ENCODE measurements at regions not wholly inside any gene's neighbourhood (a gene's known extent, or its start where the extent isn't known, plus 50 kb on each side); places are given as distances from the start of the nearest gene placed in this dataset.

GRCh38 chr6:163741342-163741741 lies 326.8 kb downstream of the QKI start:
- Histone ChIP-seq H3K9me3 (no peaks in the 10 kb centered on the region), H3K4me3 (no peak overlapping the region), H3K27ac (no peak overlapping the region), H3K36me3 (no peaks in the 10 kb centered on the region), H3K27me3 (no peaks in the 10 kb centered on the region), H3K4me1 (no peaks in the 10 kb centered on the region)
- intact Hi-C loops (cut with DNase I): no loop called here
- no peak for DNase-seq (ENCODE audit: extremely low spot score in 2 of 2)
- TF ChIP-seq, protein P1, sequence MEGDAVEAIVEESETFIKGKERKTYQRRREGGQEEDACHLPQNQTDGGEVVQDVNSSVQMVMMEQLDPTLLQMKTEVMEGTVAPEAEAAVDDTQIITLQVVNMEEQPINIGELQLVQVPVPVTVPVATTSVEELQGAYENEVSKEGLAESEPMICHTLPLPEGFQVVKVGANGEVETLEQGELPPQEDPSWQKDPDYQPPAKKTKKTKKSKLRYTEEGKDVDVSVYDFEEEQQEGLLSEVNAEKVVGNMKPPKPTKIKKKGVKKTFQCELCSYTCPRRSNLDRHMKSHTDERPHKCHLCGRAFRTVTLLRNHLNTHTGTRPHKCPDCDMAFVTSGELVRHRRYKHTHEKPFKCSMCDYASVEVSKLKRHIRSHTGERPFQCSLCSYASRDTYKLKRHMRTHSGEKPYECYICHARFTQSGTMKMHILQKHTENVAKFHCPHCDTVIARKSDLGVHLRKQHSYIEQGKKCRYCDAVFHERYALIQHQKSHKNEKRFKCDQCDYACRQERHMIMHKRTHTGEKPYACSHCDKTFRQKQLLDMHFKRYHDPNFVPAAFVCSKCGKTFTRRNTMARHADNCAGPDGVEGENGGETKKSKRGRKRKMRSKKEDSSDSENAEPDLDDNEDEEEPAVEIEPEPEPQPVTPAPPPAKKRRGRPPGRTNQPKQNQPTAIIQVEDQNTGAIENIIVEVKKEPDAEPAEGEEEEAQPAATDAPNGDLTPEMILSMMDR (IDR thresholded peaks at IDR 0.05): no peak
- TF ChIP-seq POLR2AphosphoS5 (IDR thresholded peaks at IDR 0.05; ENCODE audit: insufficient read depth in 1 of 2, low read depth in 1 of 2) (no peak), POLR2A (IDR thresholded peaks at IDR 0.05) (no peak)

DNA sequence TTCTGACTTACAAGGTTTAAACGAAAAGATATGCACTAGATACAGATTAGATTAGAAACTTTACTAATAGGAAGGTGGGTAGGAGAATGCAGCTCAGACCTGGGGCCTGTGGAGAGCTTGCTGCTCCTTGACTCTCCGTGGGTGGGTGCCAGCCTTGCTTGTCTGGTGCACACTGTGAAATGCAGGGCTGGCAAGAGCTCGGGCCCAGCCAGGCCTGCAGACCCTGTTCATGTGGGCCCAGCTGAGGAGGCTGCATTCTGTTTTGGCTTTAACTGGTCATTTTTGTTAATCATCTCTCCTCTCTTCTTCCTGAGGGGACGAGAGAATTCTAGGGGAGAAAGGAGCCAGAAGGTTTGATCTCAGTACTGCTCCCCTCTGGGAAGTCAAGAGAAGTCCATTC lies 325.4 kb downstream of the QKI start:
- Histone ChIP-seq H3K27ac (no peak overlapping the region), H3K4me1 (no peaks in the 10 kb centered on the region), H3K9me3 (no peaks in the 10 kb centered on the region), H3K27me3 (no peaks in the 10 kb centered on the region), H3K4me3 (no peak overlapping the region), H3K36me3 (no peaks in the 10 kb centered on the region)
- intact Hi-C loops (cut with DNase I): no loop called here
- TF ChIP-seq, protein P1 (IDR thresholded peaks at IDR 0.05): no peak
- no peak for TF ChIP-seq POLR2AphosphoS5 (IDR thresholded peaks at IDR 0.05; ENCODE audit: insufficient read depth in 1 of 2, low read depth in 1 of 2)
- TF ChIP-seq POLR2A (IDR thresholded peaks at IDR 0.05): no peak
- no peak for DNase-seq (ENCODE audit: extremely low spot score in 2 of 2)

DNA sequence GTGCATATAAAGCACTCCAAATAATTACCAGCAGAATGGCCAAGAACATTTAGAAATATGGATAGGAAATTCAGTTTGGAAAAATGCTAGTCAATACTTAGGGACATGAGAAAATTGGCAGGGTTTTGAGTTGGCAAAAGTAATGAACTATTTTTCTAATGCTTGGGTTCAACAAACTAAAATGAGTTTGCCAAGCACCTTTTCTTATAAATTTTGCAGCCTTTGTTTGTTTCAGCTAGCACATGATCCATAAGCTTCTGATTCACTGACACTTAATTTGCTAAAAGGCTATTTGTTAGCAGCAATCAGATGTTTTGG lies 324.8 kb downstream of the QKI start:
- H3K9me3 ChIP-seq: no peaks in the 10 kb centered on the region
- no peaks in the 10 kb centered on the region for H3K27me3 ChIP-seq
- TF ChIP-seq, protein P1 (IDR thresholded peaks at IDR 0.05): no peak
- TF ChIP-seq POLR2A (IDR thresholded peaks at IDR 0.05): no peak
- TF ChIP-seq POLR2AphosphoS5 (IDR thresholded peaks at IDR 0.05; ENCODE audit: insufficient read depth in 1 of 2, low read depth in 1 of 2): no peak

GRCh38 chr6:163738725-163739407 lies 324.3 kb downstream of the QKI start:
- TF ChIP-seq POLR2A (IDR thresholded peaks at IDR 0.05) (no peak), POLR2AphosphoS5 (IDR thresholded peaks at IDR 0.05; ENCODE audit: insufficient read depth in 1 of 2, low read depth in 1 of 2) (no peak)
- TF ChIP-seq, protein P1 (IDR thresholded peaks at IDR 0.05): no peak
- intact Hi-C loops (cut with DNase I): no loop called here
- H3K4me3 ChIP-seq: no peak overlapping the region
- H3K36me3 ChIP-seq: no peaks in the 10 kb centered on the region
- no peak for DNase-seq (ENCODE audit: extremely low spot score in 2 of 2)
- H3K27me3 ChIP-seq: no peaks in the 10 kb centered on the region
- no peaks in the 10 kb centered on the region for H3K4me1 ChIP-seq
- H3K27ac ChIP-seq: no peak overlapping the region
- H3K9me3 ChIP-seq: no peaks in the 10 kb centered on the region

More for the DNA sequence above, 324.8 kb downstream of the QKI start:
- DNase-seq (ENCODE audit: extremely low spot score in 2 of 2): no peak
- Histone ChIP-seq H3K4me1 (no peaks in the 10 kb centered on the region), H3K27ac (no peak overlapping the region), H3K4me3 (no peak overlapping the region), H3K36me3 (no peaks in the 10 kb centered on the region)
- intact Hi-C loops (cut with DNase I): no loop called here

DNA sequence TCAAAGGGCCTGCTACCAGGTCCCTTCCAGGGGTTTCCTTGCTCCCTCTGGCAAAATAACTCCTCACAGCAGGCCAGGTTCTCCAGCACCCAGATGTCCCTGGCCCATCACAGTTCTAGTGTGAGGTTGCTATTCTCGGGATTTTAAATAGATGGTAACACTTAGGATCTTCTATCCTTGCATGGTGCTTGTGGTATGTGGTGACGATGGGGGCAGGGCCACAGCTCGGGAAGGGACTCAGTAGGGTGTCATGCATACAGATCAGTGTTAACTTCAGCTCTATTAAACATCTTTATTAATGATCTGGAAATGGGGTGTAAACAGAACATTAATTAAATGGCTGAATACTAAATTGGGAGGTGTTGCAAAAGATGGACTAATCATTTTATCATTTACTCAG lies 323.8 kb downstream of the QKI start:
- no peak for DNase-seq (ENCODE audit: extremely low spot score in 2 of 2)
- no peaks in the 10 kb centered on the region for H3K4me1 ChIP-seq
- H3K4me3 ChIP-seq: no peak overlapping the region
- H3K9me3 ChIP-seq: no peaks in the 10 kb centered on the region
- intact Hi-C loops (cut with DNase I): no loop called here
- no peak overlapping the region for H3K27ac ChIP-seq
- H3K36me3 ChIP-seq: no peaks in the 10 kb centered on the region
- TF ChIP-seq POLR2AphosphoS5 (IDR thresholded peaks at IDR 0.05; ENCODE audit: insufficient read depth in 1 of 2, low read depth in 1 of 2) (no peak), POLR2A (IDR thresholded peaks at IDR 0.05) (no peak)
- TF ChIP-seq, protein P1 (IDR thresholded peaks at IDR 0.05): no peak
- H3K27me3 ChIP-seq: no peaks in the 10 kb centered on the region
